ENCODE measurements at regions not wholly inside any gene's neighbourhood (a gene's known extent, or its start where the extent isn't known, plus 50 kb on each side); places are given as distances from the start of the nearest gene placed in this dataset.

- BruUV-seq (replicated peaks), result no TSS peak
- Mint-ChIP-seq H3K4me1 (ENCODE audit: low read depth, unreplicated experiment) (peaks cover 63% of the 10 kb centered on the region), H3K4me3 (ENCODE audit: low read depth, unreplicated experiment) (no peak overlapping the region), H3K27me3 (ENCODE audit: unreplicated experiment) (no peaks in the 10 kb centered on the region), H3K27ac (ENCODE audit: unreplicated experiment) (no peak overlapping the region), H3K36me3 (ENCODE audit: insufficient read depth, unreplicated experiment) (peaks cover 10% of the 10 kb centered on the region), H3K9me3 (ENCODE audit: low read depth, unreplicated experiment) (no peaks in the 10 kb centered on the region)
- intact Hi-C loops (cut with micrococcal nuclease; ENCODE audit: unreplicated experiment), result loop anchor here (10.0 kb wide), 1 partner anchor 338 kb away; no protein-coding TSS in a partner anchor
- CTCF ChIA-PET, result interaction anchor here (0.6 kb wide), 1 partner anchor 161 kb away, joined by 3 read pairs; no protein-coding TSS in a partner anchor
- DNase-seq, result no peak
- TF ChIP-seq CTCF (IDR thresholded peaks at IDR 0.05; ENCODE audit: unreplicated experiment), result no peak
These were observed 266.9 kb downstream of the KTN1 start for GRCh38 chr14:55846826-55847446.

GRCh38 chr14:55847766-55848165, 267.8 kb downstream of the KTN1 start:
- Mint-ChIP-seq H3K27ac (ENCODE audit: unreplicated experiment) (no peak overlapping the region), H3K27me3 (ENCODE audit: unreplicated experiment) (no peaks in the 10 kb centered on the region), H3K36me3 (ENCODE audit: insufficient read depth, unreplicated experiment) (peaks cover 10% of the 10 kb centered on the region), H3K4me1 (ENCODE audit: low read depth, unreplicated experiment) (peaks cover 63% of the 10 kb centered on the region), H3K4me3 (ENCODE audit: low read depth, unreplicated experiment) (no peak overlapping the region), H3K9me3 (ENCODE audit: low read depth, unreplicated experiment) (no peaks in the 10 kb centered on the region)
- no peak for TF ChIP-seq CTCF (IDR thresholded peaks at IDR 0.05; ENCODE audit: unreplicated experiment)
- intact Hi-C loops (cut with micrococcal nuclease; ENCODE audit: unreplicated experiment), result loop anchor here (10.0 kb wide), 1 partner anchor 337 kb away; no protein-coding TSS in a partner anchor
- no peak for DNase-seq
- CTCF ChIA-PET, result no interaction called here
- BruUV-seq (replicated peaks), result no TSS peak

GRCh38 chr14:55848964-55849363, 269.0 kb downstream of the KTN1 start:
- peaks cover 51% of the 10 kb centered on the region for H3K4me1 Mint-ChIP-seq (ENCODE audit: low read depth, unreplicated experiment)
- peaks cover 6% of the 10 kb centered on the region for H3K36me3 Mint-ChIP-seq (ENCODE audit: insufficient read depth, unreplicated experiment)
- no peaks in the 10 kb centered on the region for H3K27me3 Mint-ChIP-seq (ENCODE audit: unreplicated experiment)
- no peak for DNase-seq
- no peak overlapping the region for H3K27ac Mint-ChIP-seq (ENCODE audit: unreplicated experiment)
- H3K9me3 Mint-ChIP-seq (ENCODE audit: low read depth, unreplicated experiment), result no peaks in the 10 kb centered on the region
- H3K4me3 Mint-ChIP-seq (ENCODE audit: low read depth, unreplicated experiment), result no peak overlapping the region
- CTCF ChIA-PET, result no interaction called here
- no TSS peak for BruUV-seq (replicated peaks)
- TF ChIP-seq CTCF (IDR thresholded peaks at IDR 0.05; ENCODE audit: unreplicated experiment), result no peak
- intact Hi-C loops (cut with micrococcal nuclease; ENCODE audit: unreplicated experiment), result loop anchor here (10.0 kb wide), 1 partner anchor 336 kb away; no protein-coding TSS in a partner anchor

GRCh38 chr14:55849833-55850232, 268.4 kb upstream of the PELI2 start:
- no TSS peak for BruUV-seq (replicated peaks)
- Mint-ChIP-seq H3K27me3 (ENCODE audit: unreplicated experiment) (no peaks in the 10 kb centered on the region), H3K4me1 (ENCODE audit: low read depth, unreplicated experiment) (peaks cover 48% of the 10 kb centered on the region), H3K27ac (ENCODE audit: unreplicated experiment) (no peak overlapping the region), H3K9me3 (ENCODE audit: low read depth, unreplicated experiment) (no peaks in the 10 kb centered on the region), H3K36me3 (ENCODE audit: insufficient read depth, unreplicated experiment) (peaks cover 6% of the 10 kb centered on the region), H3K4me3 (ENCODE audit: low read depth, unreplicated experiment) (no peak overlapping the region)
- TF ChIP-seq CTCF (IDR thresholded peaks at IDR 0.05; ENCODE audit: unreplicated experiment), result no peak
- intact Hi-C loops (cut with micrococcal nuclease; ENCODE audit: unreplicated experiment), result loop anchor here (10.0 kb wide), 2 partner anchors 265 to 335 kb away; partner anchors contain the start of gene PELI2
- CTCF ChIA-PET, result interaction anchor here (1.3 kb wide), 1 partner anchor 55 kb away, joined by 3 read pairs; no protein-coding TSS in a partner anchor
- DNase-seq, result no peak

All from Calu3 (cell line).